Caco-2 (cell line): ENCODE measurements at regions not wholly inside any gene's neighbourhood (a gene's known extent, or its start where the extent isn't known, plus 50 kb on each side); places are given as distances from the start of the nearest gene placed in this dataset.

ENCODE experiments used
- BruUV-seq: library from RNA; stranded (reverse); fragments of 400-500 nt; replicated peaks from 2 replicates; lab custom pipeline; 2021; lab: Mats Ljungman, UMichigan
- CTCF ChIA-PET: fragments of 300-600 bp; sonication (Branson Sonifier 250); formaldehyde crosslinking; loops from one replicate; lab custom pipeline; 2022; ENCODE audit warnings: antibody characterized with exemption; lab: Charles Lee
- POLR2A ChIA-PET: fragments of 300-600 bp; sonication (Branson Sonifier 250); formaldehyde crosslinking; loops from one replicate; lab custom pipeline; 2022; ENCODE audit warnings: antibody characterized with exemption; lab: Charles Lee
- DNase-seq, 2 experiments: peaks; one replicate each; pipeline versions ENCODE4 v3.0.0 to v3.0.0-alpha.2; 2020 to 2022
- H3K27me3 ChIP-seq: replicated peaks from 2 replicates; pipeline ENCODE4 v1.6.0; 2011; ENCODE audit warnings: low read length; ENCODE audit not compliant: control insufficient read depth, insufficient read depth
- H3K36me3 ChIP-seq: 2 replicates; pipeline ENCODE4 v1.5.1; 2011; ENCODE audit warnings: low read length; ENCODE audit not compliant: control insufficient read depth, insufficient read depth
- H3K4me1 ChIP-seq: fragments of 250-450 bp; sonication (Bioruptor Pico); 2 replicates; pipeline ENCODE4 v1.5.1; 2020; ENCODE audit warnings: mild to moderate bottlenecking
- H3K4me3 ChIP-seq: 2 replicates; pipeline ENCODE4 v1.5.1; 2011; ENCODE audit warnings: low read depth, mild to moderate bottlenecking, control low read depth, low read length
- H3K9me3 ChIP-seq: fragments of 250-450 bp; sonication (Bioruptor Pico); 2 replicates; pipeline ENCODE4 v1.5.1; 2020; ENCODE audit warnings: mild to moderate bottlenecking, moderate library complexity
- H3K27ac Mint-ChIP-seq: one replicate; pipeline ENCODE4 v1.8.0; 2022; ENCODE audit warnings: mixed read lengths; ENCODE audit not compliant: unreplicated experiment
- H3K27me3 Mint-ChIP-seq: one replicate; pipeline ENCODE4 v1.8.0; 2022; ENCODE audit warnings: mixed read lengths; ENCODE audit not compliant: insufficient read depth, unreplicated experiment
- H3K36me3 Mint-ChIP-seq: one replicate; pipeline ENCODE4 v1.8.0; 2022; ENCODE audit warnings: mild to moderate bottlenecking, mixed read lengths; ENCODE audit not compliant: insufficient read depth, unreplicated experiment
- H3K4me1 Mint-ChIP-seq: one replicate; pipeline ENCODE4 v1.8.0; 2022; ENCODE audit warnings: low read depth, mixed read lengths; ENCODE audit not compliant: unreplicated experiment
- H3K4me3 Mint-ChIP-seq: one replicate; pipeline ENCODE4 v1.8.0; 2022; ENCODE audit warnings: mild to moderate bottlenecking, moderate library complexity, mixed read lengths; ENCODE audit not compliant: unreplicated experiment
- H3K9me3 Mint-ChIP-seq: one replicate; pipeline ENCODE4 v1.8.0; 2022; ENCODE audit warnings: mixed read lengths; ENCODE audit not compliant: unreplicated experiment
- CTCF ChIP-seq, 2 experiments: fragments of 200-600 bp in 1 of 2; IDR thresholded peaks; 1 replicate in 1 of 2; 2 replicates in 1 of 2; pipeline versions ENCODE4 v1.5.1 to v1.8.0; 2011 to 2022; ENCODE audit warnings: antibody characterized with exemption in 1 of 2, control low read depth in 1 of 2, inconsistent platforms in 1 of 2, low read depth in 1 of 2, low read length in 1 of 2, mild to moderate bottlenecking in 1 of 2, moderate library complexity in 1 of 2; ENCODE audit not compliant: insufficient read depth in 1 of 2, severe bottlenecking in 1 of 2, unreplicated experiment in 1 of 2
- intact Hi-C: fragments of 100-400 bp; cut with micrococcal nuclease; formaldehyde crosslinking; loops from one replicate; pipeline ENCODE4 v1.10.0; 2022; ENCODE audit not compliant: unreplicated experiment

- no peak for DNase-seq
- intact Hi-C loops = no loop called here
- no peaks in the 10 kb centered on the region for H3K36me3 ChIP-seq
- no peak for TF ChIP-seq CTCF (IDR thresholded peaks at IDR 0.05; ENCODE audit: insufficient read depth in 1 of 2, low read depth in 1 of 2, low read length in 1 of 2, severe bottlenecking in 1 of 2, unreplicated experiment in 1 of 2)
- no peaks in the 10 kb centered on the region for H3K4me1 ChIP-seq
- H3K27ac Mint-ChIP-seq = no peak overlapping the region
- no peaks in the 10 kb centered on the region for H3K36me3 Mint-ChIP-seq
- no peak overlapping the region for H3K4me3 ChIP-seq
- H3K27me3 ChIP-seq = no peaks in the 10 kb centered on the region
- no TSS peak for BruUV-seq
- POLR2A ChIA-PET = no interaction called here
- no peaks in the 10 kb centered on the region for H3K4me1 Mint-ChIP-seq
- H3K27me3 Mint-ChIP-seq = no peaks in the 10 kb centered on the region
- CTCF ChIA-PET = no interaction called here
- H3K9me3 ChIP-seq = no peaks in the 10 kb centered on the region
- no peaks in the 10 kb centered on the region for H3K9me3 Mint-ChIP-seq
- H3K4me3 Mint-ChIP-seq = no peak overlapping the region
Observed at GRCh38 chr4:63541828-63542227, 867.4 kb downstream of the TECRL start.

GRCh38 chr4:63529581-63530337 is 879.5 kb downstream of the TECRL start:
- no peak overlapping the region for H3K4me3 ChIP-seq
- no peaks in the 10 kb centered on the region for H3K36me3 ChIP-seq
- ChIA-PET CTCF (no interaction called here), POLR2A (no interaction called here)
- DNase-seq = no peak
- no peak overlapping the region for H3K4me3 Mint-ChIP-seq
- no TSS peak for BruUV-seq
- no peak overlapping the region for H3K27ac Mint-ChIP-seq
- H3K9me3 Mint-ChIP-seq = no peaks in the 10 kb centered on the region
- no peaks in the 10 kb centered on the region for H3K9me3 ChIP-seq
- no peaks in the 10 kb centered on the region for H3K4me1 Mint-ChIP-seq
- H3K4me1 ChIP-seq = no peaks in the 10 kb centered on the region
- no peaks in the 10 kb centered on the region for H3K27me3 Mint-ChIP-seq
- TF ChIP-seq CTCF (IDR thresholded peaks at IDR 0.05; ENCODE audit: insufficient read depth in 1 of 2, low read depth in 1 of 2, low read length in 1 of 2, severe bottlenecking in 1 of 2, unreplicated experiment in 1 of 2) = no peak
- intact Hi-C loops = no loop called here
- no peaks in the 10 kb centered on the region for H3K27me3 ChIP-seq
- H3K36me3 Mint-ChIP-seq = no peaks in the 10 kb centered on the region

GRCh38 chr4:63528256-63528991 is 880.8 kb downstream of the TECRL start:
- BruUV-seq = no TSS peak
- intact Hi-C loops = loop anchor here (1.0 kb wide), 2 partner anchors 189 to 1011 kb away; no protein-coding TSS in a partner anchor
- POLR2A ChIA-PET = no interaction called here
- H3K4me1 Mint-ChIP-seq = no peaks in the 10 kb centered on the region
- H3K9me3 Mint-ChIP-seq = no peaks in the 10 kb centered on the region
- no peak overlapping the region for H3K27ac Mint-ChIP-seq
- no peaks in the 10 kb centered on the region for H3K27me3 Mint-ChIP-seq
- H3K4me3 Mint-ChIP-seq = no peak overlapping the region
- Histone ChIP-seq H3K36me3 (no peaks in the 10 kb centered on the region), H3K27me3 (no peaks in the 10 kb centered on the region), H3K4me3 (no peak overlapping the region), H3K4me1 (no peaks in the 10 kb centered on the region), H3K9me3 (no peaks in the 10 kb centered on the region)
- no peak for DNase-seq
- no peaks in the 10 kb centered on the region for H3K36me3 Mint-ChIP-seq
- no peak for TF ChIP-seq CTCF (IDR thresholded peaks at IDR 0.05; ENCODE audit: insufficient read depth in 1 of 2, low read depth in 1 of 2, low read length in 1 of 2, severe bottlenecking in 1 of 2, unreplicated experiment in 1 of 2)
- CTCF ChIA-PET = no interaction called here
